Right atrium auricular region (tissue), 2 donors: ENCODE measurements at regions not wholly inside any gene's neighbourhood (a gene's known extent, or its start where the extent isn't known, plus 50 kb on each side); places are given as distances from the start of the nearest gene placed in this dataset.

Experiments
- DNase-seq: peaks from one replicate; pipeline ENCODE4 v3.0.0-alpha.2; 2019; ENCODE audit warnings: low spot score
- H3K27ac ChIP-seq, 2 donors: fragments of 200-600 bp; sonication (generic); 1 replicate in 1 of 2; 2 replicates in 1 of 2; pipeline ENCODE4 v1.5.1; 2016 to 2019
- H3K27me3 ChIP-seq, 2 donors: fragments of 200-600 bp; sonication (generic); one replicate each; pipeline versions ENCODE4 v1.5.1 to v1.6.0; 2017 to 2019
- H3K36me3 ChIP-seq: fragments of 200-600 bp; sonication (generic); one replicate; pipeline ENCODE4 v1.5.1; 2016
- H3K4me1 ChIP-seq, 2 donors: fragments of 200-600 bp; sonication (generic); one replicate each; pipeline versions ENCODE4 v1.5.1 to v1.6.0; 2017 to 2019
- H3K4me3 ChIP-seq, 2 donors: fragments of 200-600 bp; sonication (generic); 1 replicate in 1 of 2; 2 replicates in 1 of 2; pipeline ENCODE4 v1.5.1; 2017 to 2019; ENCODE audit warnings: mild to moderate bottlenecking in 1 of 2, moderate library complexity in 1 of 2
- H3K9me3 ChIP-seq, 2 donors: fragments of 200-600 bp; sonication (generic); one replicate each; pipeline ENCODE4 v1.5.1; 2019
- CTCF ChIP-seq, 2 donors: fragments of 200-600 bp; sonication (generic); IDR thresholded peaks; one replicate each; pipeline ENCODE4 v1.5.1; 2019; ENCODE audit warnings: antibody characterized with exemption in 2 of 2

GRCh38 chr4:18518098-18518497 lies 496.5 kb upstream of the LCORL start:
- Histone ChIP-seq H3K27me3 (no peaks in the 10 kb centered on the region), H3K9me3 (no peaks in the 10 kb centered on the region), H3K4me3 (no peak overlapping the region), H3K36me3 (no peaks in the 10 kb centered on the region), H3K27ac (no peak overlapping the region), H3K4me1 (no peaks in the 10 kb centered on the region)
- no peak for TF ChIP-seq CTCF (IDR thresholded peaks at IDR 0.05)
- no peak for DNase-seq

- Histone ChIP-seq H3K4me1 (no peaks in the 10 kb centered on the region), H3K9me3 (no peaks in the 10 kb centered on the region), H3K36me3 (no peaks in the 10 kb centered on the region), H3K4me3 (no peak overlapping the region), H3K27ac (no peak overlapping the region), H3K27me3 (no peaks in the 10 kb centered on the region)
- no peak for DNase-seq
- TF ChIP-seq CTCF (IDR thresholded peaks at IDR 0.05) = no peak
These were observed 492.3 kb upstream of the LCORL start for GRCh38 chr4:18513861-18514260.

- no peaks in the 10 kb centered on the region for H3K4me1 ChIP-seq
- TF ChIP-seq CTCF (IDR thresholded peaks at IDR 0.05) = no peak
These were observed 491.2 kb upstream of the LCORL start for GRCh38 chr4:18512718-18513117.

GRCh38 chr4:18511727-18512126 lies 490.2 kb upstream of the LCORL start:
- no peaks in the 10 kb centered on the region for H3K4me1 ChIP-seq
- H3K9me3 ChIP-seq = no peaks in the 10 kb centered on the region
- no peak overlapping the region for H3K4me3 ChIP-seq
- H3K27ac ChIP-seq = no peak overlapping the region
- no peak for TF ChIP-seq CTCF (IDR thresholded peaks at IDR 0.05)
- no peaks in the 10 kb centered on the region for H3K27me3 ChIP-seq
- H3K36me3 ChIP-seq = no peaks in the 10 kb centered on the region
- no peak for DNase-seq

More at GRCh38 chr4:18512718-18513117, 491.2 kb upstream of the LCORL start:
- no peaks in the 10 kb centered on the region for H3K36me3 ChIP-seq
- H3K9me3 ChIP-seq = no peaks in the 10 kb centered on the region
- no peak overlapping the region for H3K27ac ChIP-seq
- H3K4me3 ChIP-seq = no peak overlapping the region
- H3K27me3 ChIP-seq = no peaks in the 10 kb centered on the region
- no peak for DNase-seq

GRCh38 chr4:18508786-18509185 lies 487.2 kb upstream of the LCORL start:
- no peaks in the 10 kb centered on the region for H3K9me3 ChIP-seq
- TF ChIP-seq CTCF (IDR thresholded peaks at IDR 0.05) = no peak
- H3K27ac ChIP-seq = no peak overlapping the region
- no peaks in the 10 kb centered on the region for H3K27me3 ChIP-seq
- H3K4me3 ChIP-seq = no peak overlapping the region
- no peaks in the 10 kb centered on the region for H3K36me3 ChIP-seq
- DNase-seq = no peak
- H3K4me1 ChIP-seq = no peaks in the 10 kb centered on the region

- Histone ChIP-seq H3K36me3 (no peaks in the 10 kb centered on the region), H3K27me3 (no peaks in the 10 kb centered on the region), H3K4me3 (no peak overlapping the region), H3K4me1 (no peaks in the 10 kb centered on the region), H3K27ac (no peak overlapping the region), H3K9me3 (peaks cover 0 to 6% of the 10 kb centered on the region in 2 donors)
- DNase-seq = no peak
- TF ChIP-seq CTCF (IDR thresholded peaks at IDR 0.05) = no peak
These were observed 459.4 kb upstream of the LCORL start for GRCh38 chr4:18480928-18481327.
